Activated CD4-positive, alpha-beta T cell treated with anti-CD3 and anti-CD28 coated beads, Interleukin-2, amount 50 U/mL, for 1 hour (primary cell): ENCODE measurements at regions not wholly inside any gene's neighbourhood (a gene's known extent, or its start where the extent isn't known, plus 50 kb on each side); places are given as distances from the start of the nearest gene placed in this dataset.
A peak's percentile ranks its signal among the peaks of the same experiment; 100 is the strongest.
"Not testable (repeated sequence)": the region's sequence is repeated elsewhere in the genome, so short reads cannot be mapped to it uniquely, and the experiment has no call there.

Experiments used
- DNase-seq: peaks from one replicate; pipeline ENCODE4 v3.0.0-alpha.2; 2020

DNA sequence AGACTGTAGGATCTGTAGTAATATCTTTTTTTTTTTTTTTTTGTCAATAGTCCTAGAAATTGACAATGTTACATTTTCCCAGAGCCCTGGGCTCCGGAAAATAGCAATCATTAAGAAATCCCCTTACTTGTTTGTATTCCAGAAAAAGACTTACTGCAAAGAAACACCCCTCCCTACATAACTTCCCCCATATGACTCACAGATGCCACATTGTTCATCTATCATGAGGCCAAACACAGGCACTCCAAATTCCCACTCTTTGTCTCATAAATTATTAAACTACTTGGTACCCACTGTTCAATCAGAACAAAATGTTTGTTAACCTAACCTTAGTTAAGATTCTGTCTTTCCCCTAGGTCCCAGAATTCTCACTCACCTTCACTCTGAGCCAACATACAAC is 53.5 kb downstream of the TEX51 start:
- DNase-seq: no peak

DNA sequence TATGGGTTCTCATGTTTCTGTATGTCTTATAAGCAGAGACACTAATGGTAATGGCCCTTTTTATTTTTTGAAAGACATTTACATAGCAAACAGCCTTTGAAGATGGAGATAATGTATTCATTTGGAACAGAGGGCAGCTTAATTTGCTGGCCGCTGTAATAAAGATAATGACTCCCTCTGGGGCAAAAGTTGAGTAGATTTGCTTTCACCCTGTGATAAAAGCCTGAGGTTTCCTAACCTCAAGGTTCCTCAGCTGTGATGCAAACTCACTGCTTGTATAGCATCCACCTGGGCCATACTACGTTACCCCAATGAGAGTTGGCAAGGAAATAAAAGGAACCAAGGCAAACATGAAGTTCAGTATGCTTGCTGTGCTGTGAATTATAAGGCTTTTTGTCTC is 54.8 kb downstream of the TEX51 start:
- DNase-seq: no peak

GRCh38 chr2:126954831-126955230 is 56.1 kb downstream of the TEX51 start:
- no peak for DNase-seq

DNA sequence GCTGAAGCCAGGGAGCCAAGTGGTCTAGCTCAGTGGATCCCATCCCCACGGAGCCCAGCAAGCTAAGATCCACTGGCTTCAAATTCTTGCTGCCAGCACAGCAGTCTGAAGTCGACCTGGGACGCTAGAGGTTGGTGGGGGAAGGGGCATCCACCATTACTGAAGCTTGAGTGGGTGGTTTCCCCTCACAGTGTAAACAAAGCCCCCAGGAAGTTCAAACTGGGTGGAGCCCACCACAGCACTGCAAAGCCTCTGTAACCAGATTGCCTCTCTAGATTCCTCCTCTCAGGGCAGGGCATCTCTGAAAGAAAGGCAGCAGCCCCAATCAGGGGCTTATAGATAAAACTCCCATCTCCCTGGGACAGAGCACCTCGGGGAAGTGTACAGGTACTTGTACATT is 58.1 kb downstream of the TEX51 start:
- not testable (repeated sequence) for DNase-seq

GRCh38 chr2:126963390-126963789 is 64.7 kb downstream of the TEX51 start:
- no peak for DNase-seq

DNA sequence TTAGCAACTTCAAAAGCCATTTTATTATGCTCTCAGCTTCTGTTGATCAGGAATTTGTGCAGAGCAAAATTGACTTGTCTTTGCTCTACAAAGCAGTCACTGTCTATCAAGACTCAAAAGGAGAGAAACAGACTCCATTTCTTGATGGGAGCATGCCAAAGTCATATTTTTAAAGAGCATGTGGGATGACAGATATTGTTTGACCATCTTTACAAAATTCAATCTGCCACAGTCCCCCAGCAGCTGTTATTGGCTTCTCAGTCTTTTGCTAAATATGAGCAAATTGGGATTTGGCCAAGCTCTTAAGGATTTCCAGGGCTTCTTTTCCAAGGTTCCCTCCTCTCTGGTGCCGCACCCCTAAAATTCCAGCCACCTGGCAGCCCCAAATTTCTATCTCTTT is 67.9 kb downstream of the TEX51 start:
- DNase-seq: no peak

DNA sequence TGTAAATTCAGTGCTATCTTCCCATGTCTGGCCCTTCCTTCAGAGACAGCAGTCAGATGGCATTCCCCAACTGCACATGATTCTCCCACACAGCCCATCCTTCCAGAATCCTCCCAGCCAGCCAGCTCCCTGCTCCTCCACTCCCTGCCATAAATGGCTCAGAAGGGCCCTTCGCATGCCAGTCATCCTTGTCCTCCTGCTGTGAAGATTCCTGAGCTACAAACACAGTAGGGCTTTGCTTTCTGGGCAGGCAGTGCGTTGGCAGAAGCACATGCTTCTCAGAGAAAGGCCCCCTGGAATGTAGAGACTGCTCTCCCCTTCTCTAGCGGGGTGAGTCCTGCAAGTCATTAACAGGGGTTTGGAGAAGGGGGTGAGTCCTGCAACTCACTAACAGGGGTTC is 71.9 kb downstream of the TEX51 start:
- no peak for DNase-seq

DNA sequence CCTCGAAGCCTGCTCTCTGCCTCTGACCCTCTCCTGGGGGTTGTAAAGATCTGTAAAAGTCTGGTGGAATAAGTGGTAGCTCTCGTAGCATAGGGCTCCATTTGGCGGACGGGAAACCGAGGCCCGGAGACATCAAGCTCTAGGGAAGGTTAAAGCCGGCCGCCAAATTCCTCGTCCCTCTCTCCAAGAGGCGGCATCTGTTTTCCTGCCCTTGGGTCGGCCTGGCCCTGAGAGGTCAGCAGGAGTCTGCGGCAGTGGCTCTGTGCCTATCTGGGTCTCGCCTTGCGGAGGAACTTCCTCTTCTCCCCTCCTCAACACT is 72.4 kb downstream of the TEX51 start:
- DNase-seq: no peak

DNA sequence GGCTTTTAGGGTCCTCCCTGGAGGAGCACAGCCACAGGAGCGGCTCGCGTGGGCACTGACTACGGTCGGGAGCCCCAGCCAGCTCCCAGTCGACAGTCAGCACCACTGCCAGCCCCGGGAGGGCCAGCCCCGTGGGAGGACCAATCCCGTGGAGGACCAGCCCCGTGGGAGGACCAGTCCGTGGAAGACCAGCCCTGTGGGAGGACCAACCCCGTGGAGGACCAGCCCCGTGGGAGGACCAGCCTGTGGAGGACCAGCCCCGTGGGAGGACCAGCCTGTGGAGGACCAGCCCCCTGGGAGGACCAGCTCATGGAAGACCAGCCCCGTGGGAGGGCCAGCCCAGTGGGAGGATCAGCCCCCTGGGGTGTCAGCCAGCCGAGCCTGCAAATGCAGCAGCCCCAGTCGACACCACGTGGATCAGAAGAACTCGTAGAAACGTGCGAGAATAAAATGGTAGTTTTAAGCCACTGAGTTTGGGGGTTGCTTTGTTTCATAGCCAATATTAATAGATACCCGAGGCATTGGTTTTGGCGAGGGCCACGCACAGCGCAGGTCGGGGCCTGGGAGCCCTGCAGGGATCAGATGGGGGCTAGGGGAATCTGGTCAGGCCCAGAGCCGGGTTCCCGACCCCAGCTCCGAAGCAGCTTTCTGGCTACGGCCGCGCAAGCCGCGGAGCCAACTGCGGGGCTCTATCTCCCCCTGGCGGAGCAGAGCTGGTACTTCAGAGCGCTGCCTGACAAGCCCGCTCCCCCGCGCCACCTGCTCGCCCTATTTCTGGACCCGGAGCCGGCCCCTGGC is 73.0 kb downstream of the TEX51 start:
- DNase-seq: peak; percentile 55

- DNase-seq: no peak
Measured at GRCh38 chr2:126972279-126972626, 73.6 kb downstream of the TEX51 start.

DNA sequence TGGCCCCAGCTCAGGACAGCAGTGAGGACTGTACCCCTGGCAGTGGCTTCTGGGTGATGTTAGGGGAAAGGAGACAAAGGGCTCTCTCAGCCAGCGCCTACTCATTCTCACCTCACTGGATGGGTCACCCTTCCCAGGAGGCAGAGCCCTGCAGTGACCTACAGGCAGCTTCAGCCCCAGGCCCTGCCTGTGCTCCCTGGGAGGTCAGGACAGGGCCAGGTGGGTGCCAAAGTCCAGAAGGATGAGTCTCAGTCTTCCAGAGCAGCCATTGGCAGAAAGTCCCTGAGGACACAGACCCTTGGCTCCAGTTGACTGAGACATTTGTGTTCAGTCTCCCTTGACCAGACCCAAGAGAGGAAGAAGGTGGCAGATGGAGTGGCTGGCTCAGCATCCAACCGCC is 75.1 kb downstream of the TEX51 start:
- DNase-seq: no peak

DNA sequence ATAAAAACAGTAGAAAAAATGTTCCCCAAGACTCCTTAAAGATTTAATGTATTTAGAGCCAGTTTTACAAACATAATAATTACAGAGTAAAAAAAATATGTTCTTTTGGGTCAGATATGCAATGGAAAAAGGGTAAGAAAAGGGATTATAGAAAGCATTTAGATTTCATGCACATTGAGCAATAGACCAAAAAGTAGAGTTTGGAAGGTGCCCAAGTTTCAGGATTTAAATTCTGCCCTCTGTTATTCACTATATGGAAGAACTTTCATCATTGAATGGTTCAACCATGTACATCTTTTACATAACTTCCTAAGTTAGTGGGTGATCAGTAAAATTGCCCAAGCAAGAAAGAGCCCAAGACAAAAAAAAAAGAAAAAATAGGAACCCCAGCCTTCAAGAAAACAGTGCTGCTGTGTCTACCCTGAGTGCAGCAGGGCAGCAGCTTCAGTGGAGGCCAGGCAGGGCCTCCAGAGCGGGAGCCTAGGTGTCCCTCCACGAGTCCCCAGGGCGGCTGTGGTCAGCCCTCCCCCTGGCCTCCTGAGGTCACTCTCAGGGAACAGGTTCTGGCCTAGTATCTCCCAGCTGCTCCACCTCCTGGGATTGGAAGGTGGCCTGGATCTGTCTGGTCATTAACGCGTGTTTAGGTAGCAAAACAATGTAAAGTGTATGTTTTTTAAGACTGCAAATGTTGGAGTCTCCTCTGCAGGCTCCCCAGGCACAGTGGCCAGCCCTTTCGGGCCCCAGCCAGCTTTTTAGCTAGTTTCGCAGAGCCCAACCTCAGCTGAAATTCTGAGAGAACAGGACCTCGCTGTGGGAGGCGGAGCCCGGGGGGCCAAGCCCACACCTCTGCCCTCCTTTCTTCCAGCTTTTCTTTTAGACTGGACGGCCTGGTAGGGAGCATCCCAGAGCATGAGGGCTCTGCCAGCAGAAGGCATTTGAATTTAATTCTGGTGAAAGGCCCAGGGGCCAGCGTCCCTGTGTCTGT is 77.3 kb downstream of the TEX51 start:
- DNase-seq: no peak

DNA sequence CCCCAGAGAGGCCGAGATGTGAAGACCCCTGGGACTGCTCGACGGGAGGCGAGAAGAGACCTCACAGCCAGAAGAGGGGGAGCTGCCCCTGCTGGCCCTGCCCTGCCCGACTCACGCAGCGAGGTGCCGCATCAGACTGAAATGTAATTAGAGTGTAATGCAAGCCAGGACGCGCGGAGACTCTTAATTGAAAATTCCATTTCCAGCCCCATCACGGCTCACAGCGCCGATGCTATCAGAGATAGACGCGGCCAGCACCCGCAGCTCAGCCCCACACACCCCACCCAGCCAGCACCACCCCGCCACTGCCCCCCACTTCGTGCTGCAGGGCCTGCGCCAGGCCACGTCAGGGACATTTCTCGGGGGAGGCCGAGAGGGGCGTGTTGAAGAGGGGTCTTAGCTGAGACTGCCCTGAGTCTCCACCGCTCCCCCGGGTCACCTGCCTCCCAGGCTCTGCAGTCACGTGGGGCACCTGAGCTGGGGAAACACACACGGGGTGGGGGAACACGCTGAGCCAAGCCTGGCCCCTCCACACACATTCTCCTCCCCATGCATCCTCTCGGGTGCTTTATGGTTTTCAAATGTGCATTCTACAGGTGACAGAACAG is 78.1 kb downstream of the TEX51 start:
- DNase-seq: no peak

DNA sequence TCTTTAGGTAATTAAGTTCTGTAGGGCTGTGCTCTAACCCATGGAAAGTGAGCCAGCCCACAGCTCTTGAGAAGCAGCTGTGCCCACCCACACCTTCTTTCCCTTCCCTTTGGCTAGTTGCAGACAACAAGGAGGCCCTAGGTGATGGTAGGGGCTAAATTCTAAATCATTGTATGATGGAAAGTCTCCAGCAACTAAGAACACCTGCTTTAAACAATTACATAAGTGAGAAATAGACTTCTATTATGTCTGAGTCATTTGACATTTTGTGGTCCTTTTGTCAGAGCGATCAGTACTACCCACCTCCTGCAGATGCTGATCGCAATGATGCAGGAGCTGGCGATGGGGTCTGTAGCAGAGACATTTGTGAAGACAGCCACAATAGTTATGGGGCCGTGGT is 79.6 kb downstream of the TEX51 start:
- DNase-seq: no peak

- DNase-seq: no peak
Measured at GRCh38 chr2:126979039-126980003, 80.6 kb downstream of the TEX51 start.

DNA sequence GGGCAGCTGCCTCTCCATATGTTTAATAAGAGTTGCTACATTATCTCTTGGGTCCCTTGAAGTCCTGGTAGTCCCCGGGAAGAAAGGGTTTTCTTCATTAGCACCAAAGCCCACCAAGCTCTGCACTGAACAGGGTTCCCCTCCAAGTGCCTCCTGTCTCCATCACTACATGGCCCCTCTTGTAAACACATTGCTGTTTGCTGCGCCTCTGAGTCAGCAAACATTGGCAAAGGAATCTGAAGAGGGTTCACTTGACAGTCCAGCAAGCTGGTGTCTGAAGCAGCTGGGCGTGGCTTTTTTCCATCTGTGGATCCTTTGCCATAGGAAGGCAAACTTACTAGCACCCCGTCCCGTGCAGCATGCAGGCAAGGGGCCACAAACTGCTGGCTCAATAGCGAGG is 82.8 kb downstream of the TEX51 start:
- no peak for DNase-seq

- no peak for DNase-seq
Measured at GRCh38 chr2:126982935-126983334, 84.2 kb downstream of the TEX51 start.

DNA sequence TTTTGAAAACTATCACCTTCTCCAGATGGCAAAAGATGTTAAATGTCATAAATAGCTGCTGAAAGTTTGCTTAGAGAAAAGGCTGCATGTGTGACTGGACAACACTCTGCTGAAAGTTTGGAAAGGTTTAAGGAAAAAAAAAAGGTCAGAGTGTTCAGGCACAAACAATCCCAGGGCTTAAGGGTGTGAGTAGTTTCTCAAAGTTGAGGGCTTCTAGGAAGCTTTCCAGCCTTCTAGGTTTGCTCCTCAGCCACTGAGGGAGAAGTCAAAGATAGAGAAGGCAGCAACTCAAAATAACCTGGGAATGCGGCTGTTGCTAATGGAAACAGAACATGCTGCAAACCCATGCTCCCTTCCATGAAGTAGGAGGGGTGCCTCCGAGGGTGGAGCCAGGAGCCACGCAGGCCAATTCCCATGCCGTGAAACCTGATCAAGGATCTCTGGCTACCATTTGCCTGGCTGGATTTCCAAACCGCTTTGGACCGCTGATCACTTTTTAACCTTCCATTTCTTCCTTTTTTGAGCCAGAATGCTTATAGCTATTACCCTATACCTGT is 88.0 kb downstream of the TEX51 start:
- no peak for DNase-seq

- no peak for DNase-seq
Measured at GRCh38 chr2:126988482-126988881, 89.8 kb downstream of the TEX51 start.

DNA sequence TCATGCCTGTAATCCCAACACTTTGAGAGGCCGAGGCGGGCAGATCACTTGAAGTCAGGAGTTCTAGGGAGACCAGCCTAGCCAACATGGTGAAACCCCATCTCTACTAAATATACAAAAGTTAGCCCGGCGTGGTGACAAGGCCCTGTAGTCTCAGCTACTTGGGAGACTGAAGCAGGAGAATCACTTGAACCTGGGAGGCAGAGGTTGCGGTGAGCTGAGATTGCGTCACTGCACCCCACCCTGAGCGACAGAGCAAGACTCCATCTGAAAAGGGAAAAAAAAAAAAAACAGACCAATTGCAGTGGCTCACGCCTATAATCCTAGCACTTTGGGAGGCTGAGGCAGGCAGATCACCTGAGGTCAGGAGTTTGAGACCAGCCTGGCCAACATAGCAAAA is 90.4 kb downstream of the TEX51 start:
- DNase-seq: not testable (repeated sequence)

- no peak for DNase-seq
Measured at GRCh38 chr2:126990200-126990599, 91.5 kb downstream of the TEX51 start.
